Activated CD4-positive, CD25-positive, alpha-beta regulatory T cell treated with anti-CD3 and anti-CD28 coated beads, Interleukin-2, amount 50 U/mL, for 24 hours (primary cell): ENCODE measurements at regions not wholly inside any gene's neighbourhood (a gene's known extent, or its start where the extent isn't known, plus 50 kb on each side); places are given as distances from the start of the nearest gene placed in this dataset.
"Not testable (repeated sequence)": the region's sequence is repeated elsewhere in the genome, so short reads cannot be mapped to it uniquely, and the experiment has no call there.

Experiments used
- ATAC-seq, 2 donors: fragments of 150-1000 bp; cut with Tn5 transposase; one replicate each; pipeline ENCODE4 v1.10.0; 2021; ENCODE audit warnings: mild to moderate bottlenecking in 1 of 2, moderate library complexity in 1 of 2

GRCh38 chr13:52929846-52930245, 81.4 kb upstream of the PCDH8 start:
- no peak for ATAC-seq

GRCh38 chr13:52926971-52927370, 78.5 kb upstream of the PCDH8 start:
- no peak for ATAC-seq

- ATAC-seq, result no peak
Observed at GRCh38 chr13:52925775-52926285, 77.4 kb upstream of the PCDH8 start.

- ATAC-seq, result no peak
Observed at GRCh38 chr13:52925251-52925650, 76.8 kb upstream of the PCDH8 start.

- no peak for ATAC-seq
Observed at GRCh38 chr13:52924289-52925148, 76.1 kb upstream of the PCDH8 start.

GRCh38 chr13:52922961-52923360, 74.5 kb upstream of the PCDH8 start:
- ATAC-seq, result no peak

- peak; percentile 25 to 45 for ATAC-seq
Observed at GRCh38 chr13:52921194-52921593, 72.8 kb upstream of the PCDH8 start.

- no peak for ATAC-seq
Observed at GRCh38 chr13:52916486-52916990, 68.1 kb upstream of the PCDH8 start.

- no peak for ATAC-seq
Observed at GRCh38 chr13:52911340-52911739, 62.9 kb upstream of the PCDH8 start.

- ATAC-seq, result not testable (repeated sequence)
Observed at GRCh38 chr13:52910318-52910717, 61.9 kb upstream of the PCDH8 start.

GRCh38 chr13:52906122-52906903, 57.9 kb upstream of the PCDH8 start:
- ATAC-seq, result no peak

GRCh38 chr13:52905701-52906100, 57.3 kb upstream of the PCDH8 start:
- no peak for ATAC-seq

- no peak for ATAC-seq
Observed at GRCh38 chr13:52903320-52903719, 54.9 kb upstream of the PCDH8 start.

- ATAC-seq, result no peak
Observed at GRCh38 chr13:52899206-52899605, 50.8 kb upstream of the PCDH8 start.
